Muscle of back (tissue), 3 donors: ENCODE measurements at regions not wholly inside any gene's neighbourhood (a gene's known extent, or its start where the extent isn't known, plus 50 kb on each side); places are given as distances from the start of the nearest gene placed in this dataset.
A peak's percentile ranks its signal among the peaks of the same experiment; 100 is the strongest.

Experiments used
- DNase-seq, 3 donors: peaks; one replicate each; pipeline versions ENCODE4 v3.0.0 to v3.0.0-alpha.2; 2013

GRCh38 chr7:50962962-50963374 lies 180.3 kb upstream of the GRB10 start:
- no peak for DNase-seq

GRCh38 chr7:50962281-50962883 lies 179.7 kb upstream of the GRB10 start:
- DNase-seq = no peak

GRCh38 chr7:50960621-50961310 lies 178.1 kb upstream of the GRB10 start:
- no peak for DNase-seq

GRCh38 chr7:50959991-50960390 lies 177.3 kb upstream of the GRB10 start:
- DNase-seq = no peak

GRCh38 chr7:50959560-50959959 lies 176.9 kb upstream of the GRB10 start:
- no peak for DNase-seq

- DNase-seq = no peak
Measured at GRCh38 chr7:50957855-50958254, 175.2 kb upstream of the GRB10 start.

- DNase-seq = no peak
Measured at GRCh38 chr7:50957431-50957830, 174.7 kb upstream of the GRB10 start.

- DNase-seq = no peak
Measured at GRCh38 chr7:50956522-50957155, 173.9 kb upstream of the GRB10 start.

GRCh38 chr7:50954716-50955115 lies 172.0 kb upstream of the GRB10 start:
- no peak for DNase-seq

GRCh38 chr7:50954245-50954644 lies 171.5 kb upstream of the GRB10 start:
- no peak for DNase-seq

GRCh38 chr7:50953820-50954219 lies 171.1 kb upstream of the GRB10 start:
- no peak for DNase-seq

- no peak for DNase-seq
Measured at GRCh38 chr7:50953303-50953702, 170.6 kb upstream of the GRB10 start.

GRCh38 chr7:50952544-50952943 lies 169.8 kb upstream of the GRB10 start:
- no peak for DNase-seq

- DNase-seq = no peak
Measured at GRCh38 chr7:50952120-50952519, 169.4 kb upstream of the GRB10 start.

GRCh38 chr7:50943482-50943881 lies 160.8 kb upstream of the GRB10 start:
- DNase-seq = no peak

- no peak for DNase-seq
Measured at GRCh38 chr7:50941525-50941924, 158.8 kb upstream of the GRB10 start.

- peak in 1 of 3 donors; percentile 5 for DNase-seq
Measured at GRCh38 chr7:50940621-50941020, 157.9 kb upstream of the GRB10 start.

GRCh38 chr7:50939021-50939420 lies 156.3 kb upstream of the GRB10 start:
- peak; percentile 31 to 57 (median 33) for DNase-seq

- no peak for DNase-seq
Measured at GRCh38 chr7:50937727-50938126, 155.0 kb upstream of the GRB10 start.

- no peak for DNase-seq
Measured at GRCh38 chr7:50926049-50926448, 143.4 kb upstream of the GRB10 start.

GRCh38 chr7:50923476-50923875 lies 140.8 kb upstream of the GRB10 start:
- DNase-seq = no peak

- DNase-seq = no peak
Measured at GRCh38 chr7:50921114-50921813, 138.6 kb upstream of the GRB10 start.
